ENCODE measurements at regions not wholly inside any gene's neighbourhood (a gene's known extent, or its start where the extent isn't known, plus 50 kb on each side); places are given as distances from the start of the nearest gene placed in this dataset.

GRCh38 chr15:31248951-31249350 lies 77.7 kb upstream of the KLF13 start:
- H2AK5ac ChIP-seq (ENCODE audit: low read depth, low read length): no peak overlapping the region
- H3K27me3 ChIP-seq (replicated peaks in 1 of 4; ENCODE audit: control insufficient read depth in 3 of 4, extremely low read depth in 1 of 4, insufficient read depth in 3 of 4, low read length in 3 of 4): no peaks in the 10 kb centered on the region; a peak in 1 of 7 replicates
- no peak overlapping the region for H3K4ac ChIP-seq (replicated peaks; ENCODE audit: insufficient read length, low read depth, low read length)
- H2BK12ac ChIP-seq (ENCODE audit: low read depth, low read length): no peak overlapping the region
- H3K27ac ChIP-seq (ENCODE audit: low read depth, low read length): no peak overlapping the region
- H3K4me1 ChIP-seq (replicated peaks in 1 of 4; ENCODE audit: control insufficient read depth in 3 of 4, insufficient read depth in 4 of 4, low read length in 3 of 4): no peaks in the 10 kb centered on the region
- FAIRE-seq (no peak), DNase-seq (ENCODE audit: low read depth in 1 of 2, low spot score in 2 of 2) (no peak)
- ChIA-PET POLR2A (ENCODE audit: partially characterized antibody) (no interaction called here), CTCF (ENCODE audit: partially characterized antibody) (no interaction called here)
- H3K18ac ChIP-seq (ENCODE audit: extremely low read depth, low read length): no peak overlapping the region
- no peak overlapping the region for H4K8ac ChIP-seq (ENCODE audit: extremely low read depth, insufficient read depth, low read length)
- 86% methylated on average over 5 of the region's 5 CpGs; no CpG with 5 or more reads in 1 of the 2 experiments for WGBS, 2 experiments (ENCODE audit: extremely low coverage in 1 of 2, insufficient coverage in 1 of 2, insufficient read length in 1 of 2, insufficient replicate concordance in 2 of 2, low coverage in 1 of 2, low lambda C conversion rate in 2 of 2, missing lambda C conversion rate in 1 of 2)
- no peak overlapping the region for H4K5ac ChIP-seq (ENCODE audit: insufficient read length, low read depth, low read length)
- H3K9me3 ChIP-seq (ENCODE audit: insufficient read depth in 2 of 2, low read depth in 1 of 2, low read length in 1 of 2): no peaks in the 10 kb centered on the region
- H3K79me2 ChIP-seq (ENCODE audit: control insufficient read depth in 1 of 2, insufficient read depth in 2 of 2, low read length in 2 of 2): no peaks in the 10 kb centered on the region
- no peak overlapping the region for H3K56ac ChIP-seq (replicated peaks; ENCODE audit: insufficient read length, low read depth, low read length)
- H4K91ac ChIP-seq (replicated peaks; ENCODE audit: insufficient read length, low read length): no peak overlapping the region
- no peak overlapping the region for H3K4me2 ChIP-seq (ENCODE audit: insufficient read depth in 1 of 2, low read depth in 2 of 2, low read length in 2 of 2)
- H3K36me3 ChIP-seq (ENCODE audit: control insufficient read depth in 2 of 4, insufficient read depth in 4 of 4, low read length in 3 of 4): no peaks in the 10 kb centered on the region
- no peaks in the 10 kb centered on the region; the same call in 1 of the 2 replicates for H3K79me1 ChIP-seq (ENCODE audit: low read depth, low read length)
- no peak overlapping the region for H2BK20ac ChIP-seq (ENCODE audit: low read length)
- H3K23ac ChIP-seq (ENCODE audit: insufficient read length): no peak overlapping the region
- no peaks in the 10 kb centered on the region for H3K23me2 ChIP-seq (ENCODE audit: low read depth, low read length)
- H2BK120ac ChIP-seq (replicated peaks; ENCODE audit: low read depth, low read length): no peak overlapping the region
- H2AFZ ChIP-seq (ENCODE audit: low read length): no peak overlapping the region
- H3K9ac ChIP-seq (replicated peaks in 1 of 4; ENCODE audit: extremely low read depth in 1 of 4, low read depth in 3 of 4, low read length in 3 of 4): no peak overlapping the region
- no peaks in the 10 kb centered on the region for H4K20me1 ChIP-seq (replicated peaks in 1 of 2; ENCODE audit: control insufficient read depth in 1 of 2, insufficient read depth in 2 of 2, low read length in 2 of 2)
- H2BK5ac ChIP-seq (ENCODE audit: low read depth, low read length): no peak overlapping the region
- no peak overlapping the region for H3K14ac ChIP-seq (ENCODE audit: insufficient read length)
- H2BK15ac ChIP-seq (ENCODE audit: low read length): no peak overlapping the region
- H3K4me3 ChIP-seq (ENCODE audit: extremely low read depth in 1 of 4, insufficient read depth in 2 of 4, low read depth in 3 of 4, low read length in 4 of 4): no peak overlapping the region
- no peak for TF ChIP-seq CBX5 (IDR thresholded peaks at IDR 0.05; ENCODE audit: low read depth, low read length)
- TF ChIP-seq, protein P1, sequence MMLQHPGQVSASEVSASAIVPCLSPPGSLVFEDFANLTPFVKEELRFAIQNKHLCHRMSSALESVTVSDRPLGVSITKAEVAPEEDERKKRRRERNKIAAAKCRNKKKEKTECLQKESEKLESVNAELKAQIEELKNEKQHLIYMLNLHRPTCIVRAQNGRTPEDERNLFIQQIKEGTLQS (IDR thresholded peaks at IDR 0.05; ENCODE audit: insufficient read depth, low read depth, low read length): no peak
- no peak for TF ChIP-seq SRF (IDR thresholded peaks at IDR 0.05; ENCODE audit: low read depth, low read length)
- no peak for TF ChIP-seq HDAC6 (IDR thresholded peaks at IDR 0.05; ENCODE audit: low read depth, low read length)
- no peak for TF ChIP-seq CREB1 (IDR thresholded peaks at IDR 0.05)
- no peak for TF ChIP-seq POU5F1 (IDR thresholded peaks at IDR 0.05; ENCODE audit: low read depth, low read length)
- TF ChIP-seq RBBP5 (IDR thresholded peaks at IDR 0.05; ENCODE audit: borderline replicate concordance, low read depth, low read length): no peak
- no peak for TF ChIP-seq NANOG (IDR thresholded peaks at IDR 0.05; ENCODE audit: insufficient read depth, low read depth, low read length, poor library complexity, severe bottlenecking)
